H1 (cell line): ENCODE measurements at regions not wholly inside any gene's neighbourhood (a gene's known extent, or its start where the extent isn't known, plus 50 kb on each side); places are given as distances from the start of the nearest gene placed in this dataset.
A peak's percentile ranks its signal among the peaks of the same experiment; 100 is the strongest.

ENCODE experiments used
- CTCF ChIA-PET: fragments of 300-600 bp; sonication (Branson Sonifier 250); formaldehyde crosslinking; loops from one replicate; lab custom pipeline; 2021; ENCODE audit not compliant: partially characterized antibody; lab: Charles Lee
- POLR2A ChIA-PET: fragments of 300-600 bp; sonication (Branson Sonifier 250); formaldehyde crosslinking; loops from one replicate; lab custom pipeline; 2021; ENCODE audit warnings: inconsistent platforms; ENCODE audit not compliant: partially characterized antibody; lab: Charles Lee
- DNase-seq, 2 experiments: peaks; one replicate each; pipeline versions ENCODE4 v3.0.0 to v3.0.0-alpha.2; 2010 to 2022; ENCODE audit warnings: low spot score in 2 of 2, low read depth in 1 of 2, mixed read lengths in 1 of 2
- FAIRE-seq: peaks from 2 replicates; lab custom pipeline; 2011; peaks lifted over from hg19 to GRCh38; lab: Jason Lieb, UNC
- H2AFZ ChIP-seq: 2 replicates; pipeline ENCODE4 v1.8.1; 2012; ENCODE audit warnings: low read length, inconsistent platforms
- H2AK5ac ChIP-seq: 2 replicates; pipeline ENCODE4 v1.6.1; 2013; ENCODE audit warnings: low read depth, low read length
- H2BK120ac ChIP-seq: replicated peaks from 2 replicates; pipeline ENCODE3; 2013; ENCODE audit warnings: low read depth, low read length, inconsistent platforms
- H2BK12ac ChIP-seq: 2 replicates; pipeline ENCODE4 v1.6.1; 2013; ENCODE audit warnings: low read depth, low read length
- H2BK15ac ChIP-seq: 2 replicates; pipeline ENCODE4 v1.6.1; 2013; ENCODE audit warnings: low read length
- H2BK20ac ChIP-seq: 2 replicates; pipeline ENCODE4 v1.6.1; 2013; ENCODE audit warnings: low read length
- H2BK5ac ChIP-seq: 2 replicates; pipeline ENCODE4 v1.6.1; 2013; ENCODE audit warnings: low read depth, low read length
- H3K14ac ChIP-seq: 2 replicates; pipeline ENCODE4 v1.6.1; 2013; ENCODE audit warnings: inconsistent platforms; ENCODE audit not compliant: insufficient read length
- H3K18ac ChIP-seq: 2 replicates; pipeline ENCODE4 v1.6.1; 2013; ENCODE audit warnings: low read length; ENCODE audit errors: extremely low read depth
- H3K23ac ChIP-seq: 2 replicates; pipeline ENCODE4 v1.6.1; 2013; ENCODE audit warnings: inconsistent platforms; ENCODE audit not compliant: insufficient read length
- H3K23me2 ChIP-seq: 2 replicates; pipeline ENCODE4 v1.6.1; 2013; ENCODE audit warnings: low read depth, low read length
- H3K27ac ChIP-seq: 2 replicates; pipeline ENCODE4 v1.6.1; 2011; ENCODE audit warnings: low read depth, low read length, inconsistent platforms
- H3K27me3 ChIP-seq, 4 experiments: replicated peaks in 1 of 4; 1 replicate in 1 of 4; 2 replicates in 3 of 4; pipeline versions ENCODE4 v1.6.1 to v1.8.1; 2011 to 2013; ENCODE audit warnings: low read length in 3 of 4, mild to moderate bottlenecking in 3 of 4, inconsistent platforms in 2 of 4, mixed read lengths in 2 of 4, moderate library complexity in 1 of 4; ENCODE audit not compliant: control insufficient read depth in 3 of 4, insufficient read depth in 3 of 4; ENCODE audit errors: extremely low read depth in 1 of 4
- H3K36me3 ChIP-seq, 4 experiments: 2 replicates each; pipeline versions ENCODE4 v1.6.1 to v1.8.1; 2011 to 2013; ENCODE audit warnings: mild to moderate bottlenecking in 4 of 4, low read length in 3 of 4, moderate library complexity in 2 of 4, control low read depth in 1 of 4, inconsistent platforms in 1 of 4; ENCODE audit not compliant: insufficient read depth in 4 of 4, control insufficient read depth in 2 of 4
- H3K4ac ChIP-seq: replicated peaks from 2 replicates; pipeline ENCODE3; 2013; ENCODE audit warnings: low read length, low read depth, mixed read lengths, inconsistent platforms; ENCODE audit not compliant: insufficient read length
- H3K4me1 ChIP-seq, 4 experiments: replicated peaks in 1 of 4; 1 replicate in 1 of 4; 2 replicates in 3 of 4; pipeline versions ENCODE4 v1.6.1 to v1.8.1; 2011 to 2013; ENCODE audit warnings: low read length in 3 of 4, inconsistent platforms in 2 of 4, mixed read lengths in 1 of 4; ENCODE audit not compliant: insufficient read depth in 4 of 4, control insufficient read depth in 3 of 4
- H3K4me2 ChIP-seq, 2 experiments: 2 replicates each; pipeline versions ENCODE4 v1.6.1 to v1.8.1; 2011 to 2013; ENCODE audit warnings: low read depth in 2 of 2, low read length in 2 of 2, control low read depth in 1 of 2, inconsistent platforms in 1 of 2, mild to moderate bottlenecking in 1 of 2; ENCODE audit not compliant: insufficient read depth in 1 of 2
- H3K4me3 ChIP-seq, 4 experiments: fragments of 200-600, 300-600 bp in 1 of 4; sonication (generic), shearing (Covaris generic), sonication (Bioruptor Twin) in 1 of 4; 2 replicates each; pipeline versions ENCODE4 v1.5.1 to v1.8.1; 2011 to 2016; ENCODE audit warnings: low read length in 4 of 4, low read depth in 3 of 4, control low read depth in 2 of 4, inconsistent platforms in 2 of 4, mild to moderate bottlenecking in 2 of 4, mixed read lengths in 1 of 4, moderate library complexity in 1 of 4; ENCODE audit not compliant: insufficient read depth in 2 of 4; ENCODE audit errors: extremely low read depth in 1 of 4
- H3K56ac ChIP-seq: replicated peaks from 2 replicates; pipeline ENCODE3; 2013; ENCODE audit warnings: low read depth, mild to moderate bottlenecking, mixed read lengths, low read length, inconsistent platforms; ENCODE audit not compliant: insufficient read length
- H3K79me1 ChIP-seq: 2 replicates; pipeline ENCODE4 v1.6.1; 2013; ENCODE audit warnings: low read depth, low read length, control low read depth
- H3K79me2 ChIP-seq, 2 experiments: 2 replicates each; pipeline versions ENCODE4 v1.6.1 to v1.8.1; 2012 to 2013; ENCODE audit warnings: low read length in 2 of 2, mild to moderate bottlenecking in 2 of 2, inconsistent platforms in 1 of 2; ENCODE audit not compliant: insufficient read depth in 2 of 2, control insufficient read depth in 1 of 2
- H3K9ac ChIP-seq, 4 experiments: replicated peaks in 1 of 4; 1 replicate in 1 of 4; 2 replicates in 3 of 4; pipeline versions ENCODE4 v1.6.1 to v1.8.1; 2011 to 2013; ENCODE audit warnings: low read depth in 3 of 4, low read length in 3 of 4, control low read depth in 2 of 4, mild to moderate bottlenecking in 2 of 4, moderate library complexity in 2 of 4, inconsistent platforms in 1 of 4; ENCODE audit errors: extremely low read depth in 1 of 4
- H3K9me3 ChIP-seq, 2 experiments: 2 replicates each; pipeline versions ENCODE4 v1.6.1 to v1.8.1; 2012 to 2013; ENCODE audit warnings: mild to moderate bottlenecking in 2 of 2, moderate library complexity in 2 of 2, control low read depth in 1 of 2, inconsistent platforms in 1 of 2, low read depth in 1 of 2, low read length in 1 of 2, mixed read lengths in 1 of 2; ENCODE audit not compliant: insufficient read depth in 2 of 2
- H4K20me1 ChIP-seq, 2 experiments: replicated peaks in 1 of 2; 2 replicates each; pipeline versions ENCODE3 to v1.8.1; 2011 to 2013; ENCODE audit warnings: inconsistent platforms in 2 of 2, low read length in 2 of 2, mild to moderate bottlenecking in 1 of 2; ENCODE audit not compliant: insufficient read depth in 2 of 2, control insufficient read depth in 1 of 2
- H4K5ac ChIP-seq: 2 replicates; pipeline ENCODE4 v1.6.1; 2013; ENCODE audit warnings: low read length, low read depth, mixed read lengths, inconsistent platforms; ENCODE audit not compliant: insufficient read length
- H4K8ac ChIP-seq: 2 replicates; pipeline ENCODE4 v1.8.0; 2013; ENCODE audit warnings: mild to moderate bottlenecking, moderate library complexity, low read length, inconsistent platforms; ENCODE audit not compliant: insufficient read depth; ENCODE audit errors: extremely low read depth
- H4K91ac ChIP-seq: replicated peaks from 2 replicates; pipeline ENCODE3; 2013; ENCODE audit warnings: low read length, mixed read lengths, inconsistent platforms; ENCODE audit not compliant: insufficient read length
- BRCA1 ChIP-seq: IDR thresholded peaks from 2 replicates; pipeline ENCODE4 v1.6.1; 2012; ENCODE audit warnings: low read depth, low read length, improper control_type of control experiment
- KDM1A ChIP-seq: fragments of 200-600, 300-600 bp; sonication (generic); IDR thresholded peaks from 2 replicates; pipeline ENCODE4 v1.7.1; 2016; ENCODE audit warnings: mild to moderate bottlenecking, low read length, borderline replicate concordance
- YY1 ChIP-seq: IDR thresholded peaks from 2 replicates; pipeline ENCODE4 v1.6.1; 2011; ENCODE audit warnings: low read depth, mild to moderate bottlenecking, low read length
- WGBS, 2 experiments: shearing (Covaris generic) in 1 of 2; methylation state at CpG; one replicate each; pipeline versions ENCODE4 v1.1.6 to v1.1.7; 2013 to 2015; ENCODE audit warnings: low lambda C conversion rate in 2 of 2, mixed read lengths in 2 of 2, inconsistent platforms in 1 of 2, low coverage in 1 of 2, missing lambda C conversion rate in 1 of 2; ENCODE audit not compliant: insufficient replicate concordance in 2 of 2, insufficient coverage in 1 of 2, insufficient read length in 1 of 2; ENCODE audit errors: extremely low coverage in 1 of 2, missing lambda C conversion rate in 1 of 2; 5-methylcytosine and 5-hydroxymethylcytosine counted together

DNA sequence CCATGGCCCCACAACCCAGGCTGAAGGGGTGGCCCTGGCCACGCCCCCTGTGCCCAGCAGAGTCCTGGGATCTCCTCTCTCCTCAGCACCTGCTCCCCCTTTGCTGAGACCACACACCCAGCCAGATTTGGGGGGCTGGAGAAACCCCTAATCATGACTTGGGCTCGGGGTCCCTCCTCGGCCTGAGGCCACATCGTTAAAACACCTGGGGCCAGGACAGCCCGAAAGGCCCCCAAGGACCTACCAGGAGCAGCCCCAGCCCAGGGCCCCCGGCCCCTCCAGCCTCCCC lies 116.7 kb downstream of the FAM53A start:
- no peak overlapping the region for H2BK20ac ChIP-seq
- peak overlapping the region; percentile 27 for H4K91ac ChIP-seq
- H4K5ac ChIP-seq: no peak overlapping the region
- no peaks in the 10 kb centered on the region for H3K27me3 ChIP-seq
- no peak overlapping the region for H3K4me2 ChIP-seq
- H2BK15ac ChIP-seq: no peak overlapping the region
- POLR2A ChIA-PET: interaction anchor here (0.7 to 1.4 kb wide), 2 partner anchors 29 to 69 kb away, joined by 3 to 5 read pairs; no protein-coding TSS in a partner anchor
- no peak for FAIRE-seq
- H3K14ac ChIP-seq: no peak overlapping the region
- no peaks in the 10 kb centered on the region for H4K20me1 ChIP-seq
- CTCF ChIA-PET: interaction anchor here (2.3 kb wide), 1 partner anchor 19 kb away, joined by 16 read pairs; no protein-coding TSS in a partner anchor
- no peak for DNase-seq
- H3K9ac ChIP-seq: no peak overlapping the region
- H3K79me2 ChIP-seq: no peaks in the 10 kb centered on the region
- H2AFZ ChIP-seq: no peak overlapping the region
- H3K56ac ChIP-seq: no peak overlapping the region
- H2BK5ac ChIP-seq: no peak overlapping the region
- H2BK120ac ChIP-seq: no peak overlapping the region
- 0 out of 2 replicates have a peak, but pooled peaks cover 3% of the 10 kb centered on the region for H3K23me2 ChIP-seq
- TF ChIP-seq BRCA1 (no peak), YY1 (no peak), KDM1A (no peak)
- TF ChIP-seq, all 59 proteins: peak for 0
- Histone ChIP-seq H3K23ac (no peak overlapping the region), H3K36me3 (no peaks in the 10 kb centered on the region), H3K27ac (no peak overlapping the region), H3K4me3 (no peak overlapping the region), H3K18ac (no peak overlapping the region; the same call in 1 of the 2 replicates), H4K8ac (no peak overlapping the region), H3K9me3 (no peaks in the 10 kb centered on the region), H2BK12ac (no peak overlapping the region), H3K4me1 (peaks cover 0 to 30% (median 22%) of the 10 kb centered on the region in 4 experiments; a peak in 6 of 7 replicates), H3K79me1 (no peaks in the 10 kb centered on the region), H2AK5ac (no peak overlapping the region), H3K4ac (no peak overlapping the region)
- WGBS, 2 experiments: 83% methylated on average over 1 of the region's 6 CpGs; no CpG with 5 or more reads in 1 of the 2 experiments
